ENCODE measurements at regions not wholly inside any gene's neighbourhood (a gene's known extent, or its start where the extent isn't known, plus 50 kb on each side); places are given as distances from the start of the nearest gene placed in this dataset.

DNA sequence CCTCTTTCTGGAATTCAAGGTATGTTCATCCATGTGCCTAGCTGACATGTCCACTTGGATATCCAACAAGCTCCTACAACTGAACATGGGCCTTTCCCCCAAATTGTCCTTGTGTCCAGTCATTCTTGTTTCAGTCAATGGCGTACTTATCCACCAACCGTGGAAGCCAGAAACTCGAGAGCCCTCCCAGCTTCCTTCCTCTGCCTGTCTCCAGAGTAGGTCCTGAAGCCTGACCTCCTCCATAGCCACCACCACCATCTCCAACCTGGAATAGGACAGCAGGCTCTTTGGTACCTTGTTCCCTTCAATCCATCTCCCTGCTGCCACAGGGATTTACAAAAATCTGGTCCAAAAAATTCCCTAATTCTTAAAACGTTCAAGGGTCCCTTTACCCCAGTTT, 305.1 kb downstream of the RPS24 start:
- TF ChIP-seq, protein P1, sequence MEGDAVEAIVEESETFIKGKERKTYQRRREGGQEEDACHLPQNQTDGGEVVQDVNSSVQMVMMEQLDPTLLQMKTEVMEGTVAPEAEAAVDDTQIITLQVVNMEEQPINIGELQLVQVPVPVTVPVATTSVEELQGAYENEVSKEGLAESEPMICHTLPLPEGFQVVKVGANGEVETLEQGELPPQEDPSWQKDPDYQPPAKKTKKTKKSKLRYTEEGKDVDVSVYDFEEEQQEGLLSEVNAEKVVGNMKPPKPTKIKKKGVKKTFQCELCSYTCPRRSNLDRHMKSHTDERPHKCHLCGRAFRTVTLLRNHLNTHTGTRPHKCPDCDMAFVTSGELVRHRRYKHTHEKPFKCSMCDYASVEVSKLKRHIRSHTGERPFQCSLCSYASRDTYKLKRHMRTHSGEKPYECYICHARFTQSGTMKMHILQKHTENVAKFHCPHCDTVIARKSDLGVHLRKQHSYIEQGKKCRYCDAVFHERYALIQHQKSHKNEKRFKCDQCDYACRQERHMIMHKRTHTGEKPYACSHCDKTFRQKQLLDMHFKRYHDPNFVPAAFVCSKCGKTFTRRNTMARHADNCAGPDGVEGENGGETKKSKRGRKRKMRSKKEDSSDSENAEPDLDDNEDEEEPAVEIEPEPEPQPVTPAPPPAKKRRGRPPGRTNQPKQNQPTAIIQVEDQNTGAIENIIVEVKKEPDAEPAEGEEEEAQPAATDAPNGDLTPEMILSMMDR (conservative IDR thresholded peaks at IDR 0.05 in 1 of 2, IDR thresholded peaks at IDR 0.05 in 1 of 2; ENCODE audit: extremely low read depth in 1 of 2, insufficient read depth in 1 of 2, low read depth in 1 of 2, low read length in 2 of 2) = no peak
- TF ChIP-seq EZH2 (IDR thresholded peaks at IDR 0.05; ENCODE audit: borderline replicate concordance, low read length) = no peak

Measured in mammary epithelial cell (primary cell).